ENCODE measurements at regions not wholly inside any gene's neighbourhood (a gene's known extent, or its start where the extent isn't known, plus 50 kb on each side); places are given as distances from the start of the nearest gene placed in this dataset.

DNA sequence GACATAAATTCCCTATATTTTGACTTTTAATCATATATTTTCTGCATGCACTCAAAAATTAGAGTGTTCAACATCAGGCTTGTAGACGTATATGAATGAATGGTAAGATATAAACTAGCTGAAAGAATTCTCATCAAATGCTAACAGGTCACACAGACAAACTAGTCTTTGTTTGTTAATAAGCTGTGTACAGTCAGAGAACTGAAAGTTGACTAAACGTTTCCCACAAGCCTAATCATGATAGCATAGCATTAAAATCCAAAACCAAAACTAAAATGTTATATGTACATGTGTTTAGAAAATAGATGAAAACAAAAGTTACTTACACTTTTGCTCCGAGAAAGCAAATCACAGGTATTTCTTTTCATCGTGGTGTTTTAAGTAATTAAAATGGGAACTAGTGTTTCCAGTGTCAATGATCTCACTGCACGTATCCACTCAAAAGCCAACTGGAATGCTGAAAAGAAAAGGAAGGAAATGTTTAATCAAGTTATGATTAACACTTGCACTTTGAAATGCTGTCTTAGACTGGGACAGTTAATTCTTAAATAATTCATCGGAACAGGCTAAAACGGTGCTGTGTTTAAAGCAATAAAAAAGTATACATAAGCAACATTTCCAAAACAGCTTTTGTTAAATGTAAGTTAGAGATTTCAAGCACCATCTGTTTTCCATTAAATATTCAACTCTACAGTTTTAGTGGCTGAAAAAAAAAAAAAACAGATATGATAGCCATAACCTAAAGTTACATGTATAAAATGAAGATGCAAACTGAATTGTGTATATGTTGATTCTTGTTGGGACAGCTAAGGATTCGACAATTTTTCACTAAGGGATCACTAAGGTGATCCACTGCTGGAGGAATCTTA is 291.9 kb upstream of the PDE4D start:
- H3K9me3 ChIP-seq, result no peaks in the 10 kb centered on the region
- no peaks in the 10 kb centered on the region for H3K4me1 ChIP-seq
- no peaks in the 10 kb centered on the region for H3K27me3 ChIP-seq
- DNase-seq (no peak), ATAC-seq (peak; percentile 65)
- TF ChIP-seq, protein P1, sequence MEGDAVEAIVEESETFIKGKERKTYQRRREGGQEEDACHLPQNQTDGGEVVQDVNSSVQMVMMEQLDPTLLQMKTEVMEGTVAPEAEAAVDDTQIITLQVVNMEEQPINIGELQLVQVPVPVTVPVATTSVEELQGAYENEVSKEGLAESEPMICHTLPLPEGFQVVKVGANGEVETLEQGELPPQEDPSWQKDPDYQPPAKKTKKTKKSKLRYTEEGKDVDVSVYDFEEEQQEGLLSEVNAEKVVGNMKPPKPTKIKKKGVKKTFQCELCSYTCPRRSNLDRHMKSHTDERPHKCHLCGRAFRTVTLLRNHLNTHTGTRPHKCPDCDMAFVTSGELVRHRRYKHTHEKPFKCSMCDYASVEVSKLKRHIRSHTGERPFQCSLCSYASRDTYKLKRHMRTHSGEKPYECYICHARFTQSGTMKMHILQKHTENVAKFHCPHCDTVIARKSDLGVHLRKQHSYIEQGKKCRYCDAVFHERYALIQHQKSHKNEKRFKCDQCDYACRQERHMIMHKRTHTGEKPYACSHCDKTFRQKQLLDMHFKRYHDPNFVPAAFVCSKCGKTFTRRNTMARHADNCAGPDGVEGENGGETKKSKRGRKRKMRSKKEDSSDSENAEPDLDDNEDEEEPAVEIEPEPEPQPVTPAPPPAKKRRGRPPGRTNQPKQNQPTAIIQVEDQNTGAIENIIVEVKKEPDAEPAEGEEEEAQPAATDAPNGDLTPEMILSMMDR (IDR thresholded peaks at IDR 0.05), result no peak
- H3K36me3 ChIP-seq, result no peaks in the 10 kb centered on the region
- intact Hi-C loops (cut with DNase I), result no loop called here
- peak overlapping the region in 1 of 2 donors; percentile 13 for H3K4me3 ChIP-seq
- peak overlapping the region; percentile 28 to 30 for H3K27ac ChIP-seq

DNA sequence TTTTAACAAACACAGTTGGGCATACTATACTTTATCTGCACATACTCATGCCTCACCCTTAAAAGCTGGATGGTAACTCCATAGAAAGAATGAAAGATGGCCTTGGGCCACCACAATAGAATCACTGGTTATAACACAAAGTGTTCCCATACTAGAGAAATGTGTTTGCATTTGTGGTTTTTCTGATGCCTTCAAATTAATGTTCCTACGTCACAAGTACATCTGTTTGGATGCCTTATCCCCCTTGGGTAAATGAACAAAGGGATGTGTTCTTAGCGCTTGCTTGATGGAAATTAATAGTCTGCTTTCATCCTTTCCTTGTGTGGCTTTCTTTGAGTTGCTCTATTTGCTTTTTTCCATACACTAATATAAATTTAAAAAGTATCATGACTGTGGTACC is 291.1 kb upstream of the PDE4D start:
- Histone ChIP-seq H3K4me1 (no peaks in the 10 kb centered on the region), H3K27ac (peak overlapping the region; percentile 28 to 30), H3K36me3 (no peaks in the 10 kb centered on the region), H3K9me3 (no peaks in the 10 kb centered on the region), H3K27me3 (no peaks in the 10 kb centered on the region), H3K4me3 (peak overlapping the region in 1 of 2 donors; percentile 13)
- intact Hi-C loops (cut with DNase I), result no loop called here
- TF ChIP-seq, protein P1 (IDR thresholded peaks at IDR 0.05), result no peak
- no peak for DNase-seq
- ATAC-seq, result peak; percentile 32

DNA sequence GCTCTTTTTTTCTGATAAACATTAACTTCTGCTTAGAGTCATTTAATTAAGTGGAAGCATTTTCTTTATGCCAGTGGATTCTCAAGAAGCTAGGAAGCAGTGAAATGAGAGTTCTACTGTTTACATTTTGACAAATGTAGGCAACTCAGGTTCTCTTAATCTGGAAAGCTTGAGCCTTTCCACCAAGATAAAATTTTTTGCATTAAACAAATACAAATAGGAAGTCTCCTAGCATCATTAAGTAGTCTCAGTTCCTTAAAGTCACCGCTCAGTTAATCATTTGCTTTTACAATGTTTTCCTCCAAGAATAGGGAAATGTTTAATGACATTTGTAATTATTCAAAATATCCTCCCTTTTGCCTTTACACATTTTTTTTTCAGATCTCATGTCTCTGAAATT is 290.4 kb upstream of the PDE4D start:
- Histone ChIP-seq H3K4me1 (no peaks in the 10 kb centered on the region), H3K4me3 (peak overlapping the region in 1 of 2 donors; percentile 13), H3K27ac (peak overlapping the region; percentile 30 to 51), H3K36me3 (no peaks in the 10 kb centered on the region), H3K9me3 (no peaks in the 10 kb centered on the region), H3K27me3 (no peaks in the 10 kb centered on the region)
- peak; percentile 61 for ATAC-seq
- DNase-seq, result no peak
- TF ChIP-seq, protein P1 (IDR thresholded peaks at IDR 0.05), result no peak
- intact Hi-C loops (cut with DNase I), result no loop called here

DNA sequence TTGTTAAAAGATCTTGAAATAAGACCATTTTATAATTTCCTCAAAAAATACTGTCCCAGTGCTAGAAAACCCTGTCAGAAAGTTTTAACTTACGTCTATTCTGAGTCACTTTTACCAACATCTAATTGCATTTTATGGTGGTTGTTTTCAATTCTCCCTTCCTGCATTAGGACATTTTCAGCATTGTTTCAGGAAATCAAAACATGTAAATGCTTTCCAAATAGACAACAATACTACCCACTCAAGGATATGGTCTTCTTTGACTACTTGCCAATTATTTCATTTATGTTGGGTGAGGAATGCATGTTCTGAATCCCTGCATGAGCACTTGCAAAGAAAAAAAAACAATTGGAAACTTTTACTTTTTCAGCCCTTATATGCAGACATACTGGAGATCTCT is 284.6 kb upstream of the PDE4D start:
- Histone ChIP-seq H3K9me3 (peaks cover 0 to 5% of the 10 kb centered on the region in 2 donors), H3K36me3 (no peaks in the 10 kb centered on the region), H3K27ac (no peak overlapping the region), H3K4me1 (no peaks in the 10 kb centered on the region), H3K4me3 (no peak overlapping the region), H3K27me3 (no peaks in the 10 kb centered on the region)
- TF ChIP-seq, protein P1 (IDR thresholded peaks at IDR 0.05), result no peak
- intact Hi-C loops (cut with DNase I), result no loop called here
- DNase-seq, result no peak
- no peak for ATAC-seq

DNA sequence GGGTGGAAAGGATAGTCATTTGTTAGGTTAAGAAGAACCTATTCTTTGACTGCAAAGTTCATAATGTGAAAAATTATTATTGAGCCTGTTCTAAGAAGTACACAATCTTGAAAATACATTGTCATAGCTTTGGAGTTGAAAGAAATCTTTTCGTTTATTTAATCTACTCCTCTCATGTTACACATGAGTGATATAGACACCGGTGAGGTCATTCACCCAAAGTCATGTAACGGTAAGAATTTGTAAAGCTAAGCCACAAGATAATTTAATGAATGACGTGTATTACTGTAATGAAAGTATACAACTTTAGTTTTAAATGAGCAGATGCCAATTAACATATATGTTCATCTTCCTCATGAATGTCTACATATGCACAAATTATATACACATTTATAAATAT is 284.1 kb upstream of the PDE4D start:
- Histone ChIP-seq H3K27ac (no peak overlapping the region), H3K9me3 (peaks cover 0 to 5% of the 10 kb centered on the region in 2 donors), H3K4me3 (no peak overlapping the region), H3K36me3 (no peaks in the 10 kb centered on the region), H3K4me1 (no peaks in the 10 kb centered on the region), H3K27me3 (no peaks in the 10 kb centered on the region)
- intact Hi-C loops (cut with DNase I), result no loop called here
- DNase-seq (no peak), ATAC-seq (no peak)
- TF ChIP-seq, protein P1 (IDR thresholded peaks at IDR 0.05), result no peak

Data from left lung (tissue), 4 donors.